GM23338 (cell line): ENCODE measurements at regions not wholly inside any gene's neighbourhood (a gene's known extent, or its start where the extent isn't known, plus 50 kb on each side); places are given as distances from the start of the nearest gene placed in this dataset.

Experiments
- ATAC-seq: fragments of 200-7000 bp; cut with Tn5 transposase; 3 replicates; pipeline ENCODE4 v1.9.1; 2020
- DNase-seq: peaks from one replicate; pipeline ENCODE4 v3.0.0-alpha.2; 2015; ENCODE audit warnings: low spot score
- H2AFZ ChIP-seq: fragments of 200-600 bp; sonication (generic); 2 replicates; pipeline ENCODE4 v1.8.0; 2016; ENCODE audit warnings: antibody characterized with exemption, mild to moderate bottlenecking, moderate library complexity
- H3F3A ChIP-seq: fragments of 200-600 bp; sonication (generic); replicated peaks from 2 replicates; pipeline ENCODE4 v1.8.0; 2017; ENCODE audit warnings: antibody characterized with exemption, mixed run types, low read depth
- H3K27ac ChIP-seq: fragments of 200-600 bp; sonication (generic); 2 replicates; pipeline ENCODE4 v1.6.1; 2016; ENCODE audit warnings: low read depth
- H3K27me3 ChIP-seq: fragments of 200-600 bp; sonication (generic); 2 replicates; pipeline ENCODE4 v1.8.0; 2016; ENCODE audit warnings: mild to moderate bottlenecking, mixed run types, moderate library complexity; ENCODE audit not compliant: insufficient read depth
- H3K36me3 ChIP-seq: fragments of 200-600 bp; sonication (generic); 2 replicates; pipeline ENCODE4 v1.8.0; 2016; ENCODE audit warnings: mild to moderate bottlenecking; ENCODE audit not compliant: insufficient read depth
- H3K4me1 ChIP-seq: fragments of 200-600 bp; sonication (generic); 2 replicates; pipeline ENCODE4 v1.8.0; 2016; ENCODE audit warnings: mild to moderate bottlenecking, moderate library complexity; ENCODE audit not compliant: insufficient read depth
- H3K4me2 ChIP-seq: fragments of 200-600 bp; sonication (generic); 2 replicates; pipeline ENCODE4 v1.7.1; 2017; ENCODE audit warnings: mixed run types
- H3K4me3 ChIP-seq: fragments of 200-600 bp; sonication (generic); 2 replicates; pipeline ENCODE4 v1.6.1; 2016; ENCODE audit warnings: mixed run types
- H3K79me2 ChIP-seq: fragments of 200-600 bp; sonication (generic); replicated peaks from 2 replicates; pipeline ENCODE4 v1.8.0; 2017; ENCODE audit warnings: mild to moderate bottlenecking; ENCODE audit not compliant: insufficient read depth
- H3K9me2 ChIP-seq: fragments of 200-600 bp; sonication (generic); 2 replicates; pipeline ENCODE4 v1.8.0; 2017; ENCODE audit not compliant: insufficient read depth
- H4K20me1 ChIP-seq: fragments of 200-600 bp; sonication (generic); replicated peaks from 2 replicates; pipeline ENCODE4 v1.8.0; 2017; ENCODE audit warnings: mild to moderate bottlenecking; ENCODE audit not compliant: insufficient read depth
- H3K27ac Mint-ChIP-seq: 2 replicates; pipeline ENCODE4 v1.8.0; 2020; ENCODE audit warnings: inconsistent platforms, mild to moderate bottlenecking, moderate library complexity, mixed read lengths
- H3K27me3 Mint-ChIP-seq: 3 replicates; pipeline ENCODE4 v1.8.0; 2022; ENCODE audit warnings: low read depth, mild to moderate bottlenecking, moderate library complexity, mixed read lengths, inconsistent platforms; ENCODE audit not compliant: insufficient read depth, poor library complexity
- H3K36me3 Mint-ChIP-seq: 3 replicates; pipeline ENCODE4 v1.8.0; 2021; ENCODE audit warnings: low read depth, mild to moderate bottlenecking, inconsistent platforms, moderate library complexity, mixed read lengths
- H3K4me1 Mint-ChIP-seq: 3 replicates; pipeline ENCODE4 v1.8.0; 2020; ENCODE audit warnings: mild to moderate bottlenecking, inconsistent platforms, mixed read lengths
- H3K4me3 Mint-ChIP-seq: 3 replicates; pipeline ENCODE4 v1.8.0; 2021; ENCODE audit warnings: moderate library complexity, mild to moderate bottlenecking, inconsistent platforms, mixed read lengths
- H3K9me3 Mint-ChIP-seq: 3 replicates; pipeline ENCODE4 v1.8.0; 2020; ENCODE audit warnings: moderate library complexity, mild to moderate bottlenecking, inconsistent platforms, mixed read lengths
- CTCF ChIP-seq, 2 experiments: fragments of 200-600 bp in 1 of 2; sonication (generic) in 1 of 2; conservative IDR thresholded peaks; 2 replicates each; pipeline versions ENCODE4 v1.5.1 to v1.6.1; 2016 to 2017; ENCODE audit warnings: antibody characterized with exemption in 2 of 2, low read depth in 2 of 2, mild to moderate bottlenecking in 2 of 2, moderate library complexity in 1 of 2
- REST ChIP-seq: IDR thresholded peaks from one replicate; pipeline ENCODE4 v1.6.1; 2018; ENCODE audit warnings: antibody characterized with exemption; ENCODE audit not compliant: unreplicated experiment
- STAT1 ChIP-seq: IDR thresholded peaks from one replicate; pipeline ENCODE4 v1.6.1; 2016; ENCODE audit warnings: antibody characterized with exemption; ENCODE audit not compliant: unreplicated experiment

GRCh38 chr4:159899596-159899995 is 796.7 kb downstream of the RAPGEF2 start:
- H3F3A ChIP-seq: no peaks in the 10 kb centered on the region
- H3K27ac ChIP-seq: no peak overlapping the region
- H3K36me3 Mint-ChIP-seq: no peaks in the 10 kb centered on the region
- H4K20me1 ChIP-seq: no peaks in the 10 kb centered on the region
- H3K4me3 ChIP-seq: no peak overlapping the region
- ATAC-seq (no peak), DNase-seq (peak; percentile 13)
- H3K4me2 ChIP-seq: no peak overlapping the region
- H3K4me3 Mint-ChIP-seq: no peak overlapping the region
- no peaks in the 10 kb centered on the region for H3K27me3 ChIP-seq
- H3K27me3 Mint-ChIP-seq: no peaks in the 10 kb centered on the region
- H2AFZ ChIP-seq: no peak overlapping the region
- H3K79me2 ChIP-seq: no peaks in the 10 kb centered on the region
- H3K4me1 ChIP-seq: 0 out of 2 replicates have a peak, but pooled peaks cover 3% of the 10 kb centered on the region
- no peaks in the 10 kb centered on the region for H3K9me2 ChIP-seq
- H3K4me1 Mint-ChIP-seq: peaks cover 3% of the 10 kb centered on the region
- TF ChIP-seq CTCF (conservative IDR thresholded peaks at IDR 0.05; ENCODE audit: low read depth in 2 of 2) (peak; percentile 34 to 42), REST (no peak)
- H3K9me3 Mint-ChIP-seq: no peaks in the 10 kb centered on the region; the same call in 2 of the 3 replicates
- H3K27ac Mint-ChIP-seq: no peak overlapping the region
- H3K36me3 ChIP-seq: no peaks in the 10 kb centered on the region

GRCh38 chr4:159900562-159900961 is 797.7 kb downstream of the RAPGEF2 start:
- no peak overlapping the region for H3K4me3 ChIP-seq
- no peak for DNase-seq
- no peak overlapping the region for H3K27ac Mint-ChIP-seq
- H3K4me1 Mint-ChIP-seq: peaks cover 3% of the 10 kb centered on the region
- no peak overlapping the region for H3K4me3 Mint-ChIP-seq
- no peak overlapping the region for H2AFZ ChIP-seq
- no peaks in the 10 kb centered on the region for H3K79me2 ChIP-seq
- no peaks in the 10 kb centered on the region for H3K27me3 Mint-ChIP-seq
- H3K9me2 ChIP-seq: no peaks in the 10 kb centered on the region
- H3K9me3 Mint-ChIP-seq: no peaks in the 10 kb centered on the region; the same call in 2 of the 3 replicates
- no peak overlapping the region for H3K27ac ChIP-seq
- no peaks in the 10 kb centered on the region for H3K36me3 ChIP-seq
- ATAC-seq: no peak
- no peaks in the 10 kb centered on the region for H3F3A ChIP-seq
- H3K27me3 ChIP-seq: no peaks in the 10 kb centered on the region
- no peaks in the 10 kb centered on the region for H4K20me1 ChIP-seq
- H3K36me3 Mint-ChIP-seq: no peaks in the 10 kb centered on the region
- no peak overlapping the region for H3K4me2 ChIP-seq
- H3K4me1 ChIP-seq: 0 out of 2 replicates have a peak, but pooled peaks cover 3% of the 10 kb centered on the region
- TF ChIP-seq STAT1: no peak
- peak in 1 of 2 experiments; percentile 48; a peak in 2 of 4 replicates for TF ChIP-seq CTCF (conservative IDR thresholded peaks at IDR 0.05; ENCODE audit: low read depth in 2 of 2)
